ENCODE measurements at regions not wholly inside any gene's neighbourhood (a gene's known extent, or its start where the extent isn't known, plus 50 kb on each side); places are given as distances from the start of the nearest gene placed in this dataset.

DNA sequence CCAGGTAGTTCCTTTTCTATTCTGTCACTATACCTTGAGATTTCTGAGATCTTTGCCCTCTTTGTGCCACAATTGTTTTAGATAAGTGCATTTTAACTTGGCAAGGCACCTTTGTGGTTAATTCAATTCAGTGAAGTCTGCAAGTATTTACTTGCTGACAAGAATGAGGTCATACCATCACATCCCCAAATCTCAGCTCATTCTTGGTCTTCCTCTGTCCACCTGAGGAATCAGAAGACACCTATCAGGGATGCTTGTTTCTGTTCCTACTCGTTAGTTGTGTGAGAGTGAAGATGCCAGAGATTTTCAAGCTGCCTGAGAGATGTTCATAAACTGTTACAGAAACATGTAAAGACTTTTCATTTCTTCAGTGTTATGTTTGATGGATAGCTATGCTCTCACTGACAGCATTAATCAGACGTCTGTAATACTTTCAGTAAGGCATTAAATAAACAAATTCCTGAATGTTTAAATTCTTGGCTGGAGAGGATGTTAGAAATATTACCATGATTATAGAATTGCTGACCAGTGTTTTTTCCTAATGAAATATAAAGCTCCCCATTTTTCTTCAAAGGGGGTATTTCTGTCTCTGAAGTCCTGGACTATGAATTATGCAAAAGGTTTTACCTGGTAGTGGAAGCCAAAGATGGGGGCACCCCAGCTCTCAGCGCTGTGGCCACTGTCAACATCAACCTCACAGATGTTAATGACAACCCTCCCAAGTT lies 135.0 kb upstream of the MTNR1B start:
- Histone ChIP-seq H3K27ac (ENCODE audit: low read depth in 1 of 2, low read length in 2 of 2) (no peak overlapping the region), H3K36me3 (ENCODE audit: control insufficient read depth in 1 of 2, insufficient read depth in 2 of 2, low read length in 1 of 2) (no peaks in the 10 kb centered on the region), H3K9me3 (ENCODE audit: control insufficient read depth, low read length) (no peaks in the 10 kb centered on the region), H3K27me3 (ENCODE audit: control insufficient read depth in 1 of 2, insufficient read depth in 2 of 2, low read length in 1 of 2) (no peaks in the 10 kb centered on the region), H3K4me3 (ENCODE audit: low read length in 2 of 2) (no peak overlapping the region), H3K4me1 (ENCODE audit: control insufficient read depth in 1 of 2, insufficient read depth in 2 of 2, low read length in 2 of 2) (no peaks in the 10 kb centered on the region)
- WGBS, 2 donors, result 63 to 64% methylated on average over 3 of the region's 3 CpGs
- intact Hi-C loops (cut with DNase I), result no loop called here
- ATAC-seq (ENCODE audit: low FRiP score) (no peak), DNase-seq (no peak)

DNA sequence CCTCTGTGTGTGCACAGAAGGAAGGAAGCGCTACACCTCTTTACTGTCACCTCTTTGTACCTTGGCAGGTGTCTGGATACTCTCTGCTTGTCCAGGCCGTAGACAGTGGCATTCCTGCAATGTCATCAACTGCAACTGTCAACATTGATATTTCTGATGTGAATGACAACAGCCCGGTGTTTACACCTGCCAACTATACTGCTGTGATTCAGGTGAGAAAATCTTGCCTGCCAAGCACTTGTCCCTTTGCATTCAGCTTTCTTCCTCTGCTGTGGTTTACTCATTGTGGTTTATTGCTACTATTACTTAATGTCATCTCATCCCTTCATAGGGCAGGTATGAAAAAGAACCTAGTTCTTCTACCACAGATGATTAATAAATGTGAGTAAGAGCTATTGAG lies 131.9 kb upstream of the MTNR1B start:
- DNase-seq (no peak), ATAC-seq (ENCODE audit: low FRiP score) (no peak)
- WGBS, 2 donors, result 92 to 95% methylated on average over 3 of the region's 3 CpGs
- H3K9me3 ChIP-seq (ENCODE audit: control insufficient read depth, low read length), result no peaks in the 10 kb centered on the region
- H3K4me1 ChIP-seq (ENCODE audit: control insufficient read depth in 1 of 2, insufficient read depth in 2 of 2, low read length in 2 of 2), result no peaks in the 10 kb centered on the region
- no peak overlapping the region for H3K27ac ChIP-seq (ENCODE audit: low read depth in 1 of 2, low read length in 2 of 2)
- no peaks in the 10 kb centered on the region for H3K27me3 ChIP-seq (ENCODE audit: control insufficient read depth in 1 of 2, insufficient read depth in 2 of 2, low read length in 1 of 2)
- intact Hi-C loops (cut with DNase I), result no loop called here
- peaks cover 0 to 2% of the 10 kb centered on the region in 2 donors for H3K36me3 ChIP-seq (ENCODE audit: control insufficient read depth in 1 of 2, insufficient read depth in 2 of 2, low read length in 1 of 2)
- H3K4me3 ChIP-seq (ENCODE audit: low read length in 2 of 2), result no peak overlapping the region

DNA sequence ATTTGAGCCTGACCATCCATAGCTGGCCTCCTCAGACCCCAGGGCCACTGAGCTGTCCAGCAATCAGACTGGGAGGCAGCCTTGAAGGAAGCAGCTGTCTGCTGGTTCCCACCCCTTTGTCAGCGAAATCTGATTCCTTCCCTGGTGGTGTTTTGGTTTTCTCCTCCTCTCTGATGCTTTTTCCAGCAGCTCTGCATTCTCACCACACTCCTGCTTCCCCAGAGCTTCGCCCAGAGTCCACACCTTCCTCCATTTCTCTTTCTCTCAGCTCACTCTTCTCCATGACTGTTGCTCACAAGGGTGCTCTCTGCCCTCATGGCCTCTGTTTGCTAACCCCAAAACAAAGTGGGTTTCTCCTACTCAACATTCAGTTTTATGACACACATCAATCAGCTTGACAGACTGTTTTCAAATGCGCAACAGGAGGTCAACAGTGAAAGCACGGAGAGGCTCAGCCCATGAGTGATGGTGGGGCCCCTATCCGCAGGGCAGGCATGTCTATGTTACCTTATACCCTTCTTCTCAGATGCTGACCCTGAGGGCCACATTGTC lies 130.6 kb upstream of the MTNR1B start:
- Histone ChIP-seq H3K27ac (ENCODE audit: low read depth in 1 of 2, low read length in 2 of 2) (no peak overlapping the region), H3K4me1 (ENCODE audit: control insufficient read depth in 1 of 2, insufficient read depth in 2 of 2, low read length in 2 of 2) (no peaks in the 10 kb centered on the region), H3K36me3 (ENCODE audit: control insufficient read depth in 1 of 2, insufficient read depth in 2 of 2, low read length in 1 of 2) (peaks cover 0 to 2% of the 10 kb centered on the region in 2 donors), H3K27me3 (ENCODE audit: control insufficient read depth in 1 of 2, insufficient read depth in 2 of 2, low read length in 1 of 2) (no peaks in the 10 kb centered on the region), H3K9me3 (ENCODE audit: control insufficient read depth, low read length) (no peaks in the 10 kb centered on the region), H3K4me3 (ENCODE audit: low read length in 2 of 2) (no peak overlapping the region)
- DNase-seq (no peak), ATAC-seq (ENCODE audit: low FRiP score) (no peak)
- 66 to 85% methylated on average over 5 of the region's 5 CpGs for WGBS, 2 donors
- intact Hi-C loops (cut with DNase I), result no loop called here

- Histone ChIP-seq H3K27me3 (ENCODE audit: control insufficient read depth in 1 of 2, insufficient read depth in 2 of 2, low read length in 1 of 2) (no peaks in the 10 kb centered on the region), H3K4me1 (ENCODE audit: control insufficient read depth in 1 of 2, insufficient read depth in 2 of 2, low read length in 2 of 2) (no peaks in the 10 kb centered on the region), H3K27ac (ENCODE audit: low read depth in 1 of 2, low read length in 2 of 2) (no peak overlapping the region), H3K4me3 (ENCODE audit: low read length in 2 of 2) (no peak overlapping the region), H3K36me3 (ENCODE audit: control insufficient read depth in 1 of 2, insufficient read depth in 2 of 2, low read length in 1 of 2) (peaks cover 0 to 2% of the 10 kb centered on the region in 2 donors), H3K9me3 (ENCODE audit: control insufficient read depth, low read length) (no peaks in the 10 kb centered on the region)
- WGBS, 2 donors, result 79 to 80% methylated on average over 5 of the region's 5 CpGs
- no peak for ATAC-seq (ENCODE audit: low FRiP score)
- intact Hi-C loops (cut with DNase I), result no loop called here
- no peak for DNase-seq
Observed at GRCh38 chr11:92839450-92839849, 130.0 kb upstream of the MTNR1B start.

GRCh38 chr11:92841719-92842118 lies 127.7 kb upstream of the MTNR1B start:
- Histone ChIP-seq H3K4me3 (ENCODE audit: low read length in 2 of 2) (no peak overlapping the region), H3K36me3 (ENCODE audit: control insufficient read depth in 1 of 2, insufficient read depth in 2 of 2, low read length in 1 of 2) (peaks cover 0 to 2% of the 10 kb centered on the region in 2 donors), H3K9me3 (ENCODE audit: control insufficient read depth, low read length) (no peaks in the 10 kb centered on the region), H3K4me1 (ENCODE audit: control insufficient read depth in 1 of 2, insufficient read depth in 2 of 2, low read length in 2 of 2) (no peaks in the 10 kb centered on the region), H3K27ac (ENCODE audit: low read depth in 1 of 2, low read length in 2 of 2) (no peak overlapping the region), H3K27me3 (ENCODE audit: control insufficient read depth in 1 of 2, insufficient read depth in 2 of 2, low read length in 1 of 2) (no peaks in the 10 kb centered on the region)
- WGBS, 2 donors, result 97% methylated on average over 1 of the region's 1 CpG
- intact Hi-C loops (cut with DNase I), result no loop called here
- DNase-seq, result no peak
- ATAC-seq (ENCODE audit: low FRiP score), result no peak

DNA sequence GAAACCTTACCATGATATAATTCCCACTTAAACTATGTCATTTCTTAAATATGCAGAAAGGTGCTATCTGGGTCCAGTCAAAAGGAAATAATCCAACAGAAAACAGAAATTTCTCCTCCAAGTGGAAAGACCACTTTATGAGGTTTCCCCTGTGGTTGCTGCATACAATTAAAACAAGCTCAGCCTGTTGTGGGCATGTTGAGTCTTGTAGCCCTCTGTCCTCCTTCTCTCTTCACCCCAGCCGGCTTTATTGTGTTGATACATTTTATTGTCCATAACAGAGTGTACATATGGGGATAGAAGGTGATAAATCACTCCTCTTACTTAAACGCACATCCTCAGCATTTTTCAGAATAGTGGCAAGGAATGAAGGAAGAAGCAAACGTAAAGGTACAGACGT lies 126.0 kb upstream of the MTNR1B start:
- Histone ChIP-seq H3K4me1 (ENCODE audit: control insufficient read depth in 1 of 2, insufficient read depth in 2 of 2, low read length in 2 of 2) (no peaks in the 10 kb centered on the region), H3K27me3 (ENCODE audit: control insufficient read depth in 1 of 2, insufficient read depth in 2 of 2, low read length in 1 of 2) (no peaks in the 10 kb centered on the region), H3K27ac (ENCODE audit: low read depth in 1 of 2, low read length in 2 of 2) (no peak overlapping the region), H3K36me3 (ENCODE audit: control insufficient read depth in 1 of 2, insufficient read depth in 2 of 2, low read length in 1 of 2) (peaks cover 0 to 2% of the 10 kb centered on the region in 2 donors), H3K9me3 (ENCODE audit: control insufficient read depth, low read length) (no peaks in the 10 kb centered on the region), H3K4me3 (ENCODE audit: low read length in 2 of 2) (no peak overlapping the region)
- DNase-seq, result no peak
- intact Hi-C loops (cut with DNase I), result no loop called here
- 79 to 88% methylated on average over 4 of the region's 4 CpGs for WGBS, 2 donors
- ATAC-seq (ENCODE audit: low FRiP score), result no peak

- intact Hi-C loops (cut with DNase I), result no loop called here
- Histone ChIP-seq H3K9me3 (ENCODE audit: control insufficient read depth, low read length) (no peaks in the 10 kb centered on the region), H3K27ac (ENCODE audit: low read depth in 1 of 2, low read length in 2 of 2) (no peak overlapping the region), H3K27me3 (ENCODE audit: control insufficient read depth in 1 of 2, insufficient read depth in 2 of 2, low read length in 1 of 2) (no peaks in the 10 kb centered on the region), H3K4me1 (ENCODE audit: control insufficient read depth in 1 of 2, insufficient read depth in 2 of 2, low read length in 2 of 2) (no peaks in the 10 kb centered on the region), H3K4me3 (ENCODE audit: low read length in 2 of 2) (no peak overlapping the region), H3K36me3 (ENCODE audit: control insufficient read depth in 1 of 2, insufficient read depth in 2 of 2, low read length in 1 of 2) (peaks cover 0 to 2% of the 10 kb centered on the region in 2 donors)
- 94 to 95% methylated on average over 13 of the region's 13 CpGs for WGBS, 2 donors
- DNase-seq (no peak), ATAC-seq (ENCODE audit: low FRiP score) (no peak)
Observed at GRCh38 chr11:92844197-92844596, 125.3 kb upstream of the MTNR1B start.

GRCh38 chr11:92845390-92845789 lies 124.1 kb upstream of the MTNR1B start:
- DNase-seq, result no peak
- Histone ChIP-seq H3K36me3 (ENCODE audit: control insufficient read depth in 1 of 2, insufficient read depth in 2 of 2, low read length in 1 of 2) (peaks cover 0 to 2% of the 10 kb centered on the region in 2 donors), H3K27me3 (ENCODE audit: control insufficient read depth in 1 of 2, insufficient read depth in 2 of 2, low read length in 1 of 2) (no peaks in the 10 kb centered on the region), H3K27ac (ENCODE audit: low read depth in 1 of 2, low read length in 2 of 2) (no peak overlapping the region), H3K4me1 (ENCODE audit: control insufficient read depth in 1 of 2, insufficient read depth in 2 of 2, low read length in 2 of 2) (no peaks in the 10 kb centered on the region), H3K4me3 (ENCODE audit: low read length in 2 of 2) (no peak overlapping the region), H3K9me3 (ENCODE audit: control insufficient read depth, low read length) (no peaks in the 10 kb centered on the region)
- no peak for ATAC-seq (ENCODE audit: low FRiP score)
- WGBS, 2 donors, result 82 to 83% methylated on average over 4 of the region's 4 CpGs
- intact Hi-C loops (cut with DNase I), result no loop called here

DNA sequence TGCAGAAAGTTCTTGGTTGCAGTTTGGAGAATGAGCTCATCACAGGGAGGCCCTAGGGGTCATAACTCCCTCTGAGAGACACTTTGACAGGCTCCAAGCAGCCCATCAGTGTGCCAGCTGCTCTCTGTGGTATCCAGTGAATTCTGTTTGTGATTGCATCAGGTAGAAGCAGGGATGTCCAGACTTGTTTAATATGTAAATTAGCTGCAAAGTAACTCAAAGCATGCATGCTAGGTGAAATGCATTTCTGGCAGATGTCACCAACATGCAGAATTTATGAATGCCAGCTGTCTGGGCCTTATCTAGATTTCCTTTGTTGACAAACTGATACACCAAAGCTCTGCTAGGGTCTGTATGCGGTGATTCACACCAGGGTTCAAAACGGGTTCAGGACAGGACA lies 123.6 kb upstream of the MTNR1B start:
- H3K27me3 ChIP-seq (ENCODE audit: control insufficient read depth in 1 of 2, insufficient read depth in 2 of 2, low read length in 1 of 2), result no peaks in the 10 kb centered on the region
- H3K4me1 ChIP-seq (ENCODE audit: control insufficient read depth in 1 of 2, insufficient read depth in 2 of 2, low read length in 2 of 2), result no peaks in the 10 kb centered on the region
- intact Hi-C loops (cut with DNase I), result no loop called here
- DNase-seq (no peak), ATAC-seq (ENCODE audit: low FRiP score) (no peak)
- peaks cover 0 to 1% of the 10 kb centered on the region in 2 donors for H3K36me3 ChIP-seq (ENCODE audit: control insufficient read depth in 1 of 2, insufficient read depth in 2 of 2, low read length in 1 of 2)
- H3K27ac ChIP-seq (ENCODE audit: low read depth in 1 of 2, low read length in 2 of 2), result no peak overlapping the region
- no peaks in the 10 kb centered on the region for H3K9me3 ChIP-seq (ENCODE audit: control insufficient read depth, low read length)
- no peak overlapping the region for H3K4me3 ChIP-seq (ENCODE audit: low read length in 2 of 2)
- 53 to 75% methylated on average over 2 of the region's 2 CpGs for WGBS, 2 donors
